Fibroblast of lung (primary cell): ENCODE measurements at regions not wholly inside any gene's neighbourhood (a gene's known extent, or its start where the extent isn't known, plus 50 kb on each side); places are given as distances from the start of the nearest gene placed in this dataset.

Source experiments
- CTCF ChIP-seq, 2 donors: IDR thresholded peaks in 1 of 2; conservative IDR thresholded peaks in 1 of 2; 1 replicate in 1 of 2; 2 replicates in 1 of 2; pipeline ENCODE4 v1.5.1; 2011 to 2012; ENCODE audit warnings: low read length in 2 of 2, control low read depth in 1 of 2, inconsistent platforms in 1 of 2, low read depth in 1 of 2, mild to moderate bottlenecking in 1 of 2
- EZH2 ChIP-seq: IDR thresholded peaks from 2 replicates; pipeline ENCODE4 v1.5.1; 2012; ENCODE audit warnings: low read length, control low read depth, mild to moderate bottlenecking; ENCODE audit errors: missing control alignments

- no peak for TF ChIP-seq CTCF (conservative IDR thresholded peaks at IDR 0.05 in 1 of 2, IDR thresholded peaks at IDR 0.05 in 1 of 2; ENCODE audit: low read depth in 1 of 2, low read length in 2 of 2)
- no peak for TF ChIP-seq EZH2
These were observed 198.0 kb upstream of the DCN start for GRCh38 chr12:91380631-91381030.
